ENCODE measurements at regions not wholly inside any gene's neighbourhood (a gene's known extent, or its start where the extent isn't known, plus 50 kb on each side); places are given as distances from the start of the nearest gene placed in this dataset.

- DNase-seq, result no peak
Measured at GRCh38 chr4:23390246-23390645, 499.6 kb downstream of the PPARGC1A start.

- no peak for DNase-seq
Measured at GRCh38 chr4:23388699-23389395, 501.0 kb downstream of the PPARGC1A start.

- DNase-seq, result no peak
Measured at GRCh38 chr4:23388255-23388654, 501.6 kb downstream of the PPARGC1A start.

GRCh38 chr4:23384741-23385140 lies 505.1 kb downstream of the PPARGC1A start:
- DNase-seq, result no peak

- DNase-seq, result no peak
Measured at GRCh38 chr4:23382879-23383278, 507.0 kb downstream of the PPARGC1A start.

- DNase-seq, result no peak
Measured at GRCh38 chr4:23374259-23374658, 515.6 kb downstream of the PPARGC1A start.

GRCh38 chr4:23373261-23373660 lies 516.6 kb downstream of the PPARGC1A start:
- no peak for DNase-seq

GRCh38 chr4:23371533-23371932 lies 518.3 kb downstream of the PPARGC1A start:
- DNase-seq, result no peak

GRCh38 chr4:23369331-23369730 lies 520.5 kb downstream of the PPARGC1A start:
- DNase-seq, result no peak

GRCh38 chr4:23368081-23368697 lies 521.7 kb downstream of the PPARGC1A start:
- DNase-seq, result no peak

GRCh38 chr4:23366557-23366906 lies 523.3 kb downstream of the PPARGC1A start:
- DNase-seq, result no peak

GRCh38 chr4:23365871-23366556 lies 523.8 kb downstream of the PPARGC1A start:
- DNase-seq, result no peak

GRCh38 chr4:23365086-23365485 lies 524.8 kb downstream of the PPARGC1A start:
- DNase-seq, result no peak

GRCh38 chr4:23364167-23364566 lies 525.7 kb downstream of the PPARGC1A start:
- no peak for DNase-seq

- no peak for DNase-seq
Measured at GRCh38 chr4:23361453-23361852, 528.4 kb downstream of the PPARGC1A start.

GRCh38 chr4:23360718-23361117 lies 529.1 kb downstream of the PPARGC1A start:
- DNase-seq, result no peak

GRCh38 chr4:23355258-23355657 lies 534.6 kb downstream of the PPARGC1A start:
- no peak for DNase-seq

- no peak for DNase-seq
Measured at GRCh38 chr4:23353200-23353599, 536.6 kb downstream of the PPARGC1A start.

GRCh38 chr4:23348789-23349498 lies 540.9 kb downstream of the PPARGC1A start:
- DNase-seq, result no peak

GRCh38 chr4:23337292-23337691 lies 552.6 kb downstream of the PPARGC1A start:
- DNase-seq, result no peak

- no peak for DNase-seq
Measured at GRCh38 chr4:23333946-23334878, 555.6 kb downstream of the PPARGC1A start.

GRCh38 chr4:23333556-23333945 lies 556.3 kb downstream of the PPARGC1A start:
- no peak for DNase-seq

GRCh38 chr4:23332313-23332712 lies 557.5 kb downstream of the PPARGC1A start:
- DNase-seq, result no peak

Measured in stimulated activated CD4-positive, alpha-beta T cell treated with anti-CD3 and anti-CD28 coated beads, Interleukin-4, amount 100 ng/mL, for 1 hour (primary cell).